Neural cell (in vitro differentiated cells): ENCODE measurements at regions not wholly inside any gene's neighbourhood (a gene's known extent, or its start where the extent isn't known, plus 50 kb on each side); places are given as distances from the start of the nearest gene placed in this dataset.

Experiments used
- CTCF ChIP-seq: fragments of 450-650 bp; IDR thresholded peaks from 2 replicates; pipeline ENCODE4 v1.5.1; 2014; ENCODE audit warnings: antibody characterized with exemption, mild to moderate bottlenecking, moderate library complexity; ENCODE audit not compliant: poor library complexity, severe bottlenecking
- EP300 ChIP-seq: fragments of 450-650 bp; conservative IDR thresholded peaks from 2 replicates; pipeline ENCODE4 v1.6.1; 2014; ENCODE audit warnings: antibody characterized with exemption, mild to moderate bottlenecking, moderate library complexity; ENCODE audit not compliant: poor library complexity, severe bottlenecking
- EZH2 ChIP-seq: fragments of 200-600, 300-800 bp; shearing (Covaris generic), sonication (generic); IDR thresholded peaks from 2 replicates; pipeline ENCODE4 v1.6.1; 2014; ENCODE audit warnings: antibody characterized with exemption, low read length, borderline replicate concordance, mild to moderate bottlenecking; ENCODE audit not compliant: insufficient read depth, poor library complexity, severe bottlenecking
- MXI1 ChIP-seq: fragments of 450-650 bp; conservative IDR thresholded peaks from 2 replicates; pipeline ENCODE4 v1.6.1; 2014; ENCODE audit warnings: antibody characterized with exemption, mild to moderate bottlenecking; ENCODE audit not compliant: poor library complexity, severe bottlenecking
- POLR2AphosphoS5 ChIP-seq: IDR thresholded peaks from 2 replicates; pipeline ENCODE4 v1.6.1; 2012
- RAD21 ChIP-seq: fragments of 450-650 bp; conservative IDR thresholded peaks from 2 replicates; pipeline ENCODE4 v1.6.1; 2014; ENCODE audit warnings: antibody characterized with exemption, mild to moderate bottlenecking, moderate library complexity
- REST ChIP-seq: IDR thresholded peaks from 2 replicates; pipeline ENCODE4 v1.6.1; 2012; ENCODE audit warnings: borderline replicate concordance
- SMC3 ChIP-seq: fragments of 450-650 bp; conservative IDR thresholded peaks from 2 replicates; pipeline ENCODE4 v1.6.1; 2014; ENCODE audit warnings: antibody characterized with exemption, mild to moderate bottlenecking, moderate library complexity; ENCODE audit not compliant: poor library complexity

DNA sequence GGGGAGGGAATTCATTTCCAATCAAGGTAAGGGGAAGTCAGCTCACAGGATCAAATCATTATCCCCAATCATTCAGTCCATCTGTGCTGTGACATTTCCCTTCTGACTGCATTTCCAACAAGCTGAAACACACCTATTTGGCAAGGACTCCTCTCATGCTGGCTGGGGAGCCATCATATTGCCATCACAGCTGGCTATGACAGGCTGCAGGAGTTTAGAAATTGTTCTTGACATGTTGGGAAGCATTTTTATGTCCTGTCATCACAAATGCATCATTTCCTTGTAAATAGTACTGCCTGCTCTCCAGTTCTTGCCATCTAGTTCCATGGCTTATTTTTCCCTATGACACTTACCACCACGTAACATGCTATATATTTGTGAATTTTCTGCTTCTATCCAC, 113.9 kb upstream of the TMEM170B start:
- TF ChIP-seq RAD21 (no peak), CTCF (no peak), POLR2AphosphoS5 (peak; percentile 87), EZH2 (no peak), SMC3 (no peak), REST (no peak), EP300 (peak; percentile 77), MXI1 (no peak)
